Immature natural killer cell (primary cell): ENCODE measurements at regions not wholly inside any gene's neighbourhood (a gene's known extent, or its start where the extent isn't known, plus 50 kb on each side); places are given as distances from the start of the nearest gene placed in this dataset.

ENCODE experiments used
- DNase-seq, 3 donors: peaks; one replicate each; pipeline ENCODE4 v3.0.0; 2022; ENCODE audit warnings: mixed read lengths in 1 of 3
- H3K27ac Mint-ChIP-seq, 6 donors: one replicate each; pipeline ENCODE4 v1.8.0; 2020; ENCODE audit warnings: mixed read lengths in 6 of 6, mild to moderate bottlenecking in 5 of 6, inconsistent platforms in 4 of 6, moderate library complexity in 3 of 6
- H3K27me3 Mint-ChIP-seq, 3 donors: one replicate each; pipeline ENCODE4 v1.8.0; 2020 to 2021; ENCODE audit warnings: low read depth in 3 of 3, mild to moderate bottlenecking in 3 of 3, mixed read lengths in 3 of 3, moderate library complexity in 3 of 3, inconsistent platforms in 1 of 3
- H3K36me3 Mint-ChIP-seq, 3 donors: one replicate each; pipeline ENCODE4 v1.8.0; 2020; ENCODE audit warnings: mixed read lengths in 3 of 3, inconsistent platforms in 2 of 3, mild to moderate bottlenecking in 2 of 3
- H3K4me1 Mint-ChIP-seq, 2 donors: one replicate each; pipeline ENCODE4 v1.8.0; 2020; ENCODE audit warnings: inconsistent platforms in 2 of 2, mild to moderate bottlenecking in 2 of 2, mixed read lengths in 2 of 2, moderate library complexity in 1 of 2
- H3K4me3 Mint-ChIP-seq, 5 donors: one replicate each; pipeline ENCODE4 v1.8.0; 2020; ENCODE audit warnings: mild to moderate bottlenecking in 5 of 5, mixed read lengths in 5 of 5, inconsistent platforms in 3 of 5, moderate library complexity in 3 of 5
- H3K9me3 Mint-ChIP-seq, 6 donors: one replicate each; pipeline ENCODE4 v1.8.0; 2020; ENCODE audit warnings: mild to moderate bottlenecking in 6 of 6, mixed read lengths in 6 of 6, inconsistent platforms in 4 of 6, moderate library complexity in 3 of 6

GRCh38 chrX:10039821-10040793 is 72.9 kb downstream of the CLDN34 start:
- Mint-ChIP-seq H3K27me3 (peaks cover 0 to 3% (median 2%) of the 10 kb centered on the region in 3 donors), H3K36me3 (no peaks in the 10 kb centered on the region), H3K27ac (no peak overlapping the region), H3K4me1 (peaks cover 3% of the 10 kb centered on the region in 2 donors), H3K4me3 (no peak overlapping the region), H3K9me3 (no peaks in the 10 kb centered on the region)
- DNase-seq = no peak

GRCh38 chrX:10040961-10041360 is 73.8 kb downstream of the CLDN34 start:
- Mint-ChIP-seq H3K36me3 (no peaks in the 10 kb centered on the region), H3K27me3 (peaks cover 0 to 3% (median 2%) of the 10 kb centered on the region in 3 donors), H3K9me3 (no peaks in the 10 kb centered on the region), H3K4me3 (no peak overlapping the region), H3K27ac (no peak overlapping the region), H3K4me1 (no peaks in the 10 kb centered on the region)
- DNase-seq = no peak

- DNase-seq = no peak
- H3K36me3 Mint-ChIP-seq = no peaks in the 10 kb centered on the region
- H3K4me1 Mint-ChIP-seq = no peaks in the 10 kb centered on the region
- no peaks in the 10 kb centered on the region for H3K9me3 Mint-ChIP-seq
- no peak overlapping the region for H3K27ac Mint-ChIP-seq
- H3K4me3 Mint-ChIP-seq = no peak overlapping the region
- H3K27me3 Mint-ChIP-seq = peaks cover 0 to 2% (median 2%) of the 10 kb centered on the region in 3 donors
Measured at GRCh38 chrX:10041383-10041782, 74.2 kb downstream of the CLDN34 start.

DNA sequence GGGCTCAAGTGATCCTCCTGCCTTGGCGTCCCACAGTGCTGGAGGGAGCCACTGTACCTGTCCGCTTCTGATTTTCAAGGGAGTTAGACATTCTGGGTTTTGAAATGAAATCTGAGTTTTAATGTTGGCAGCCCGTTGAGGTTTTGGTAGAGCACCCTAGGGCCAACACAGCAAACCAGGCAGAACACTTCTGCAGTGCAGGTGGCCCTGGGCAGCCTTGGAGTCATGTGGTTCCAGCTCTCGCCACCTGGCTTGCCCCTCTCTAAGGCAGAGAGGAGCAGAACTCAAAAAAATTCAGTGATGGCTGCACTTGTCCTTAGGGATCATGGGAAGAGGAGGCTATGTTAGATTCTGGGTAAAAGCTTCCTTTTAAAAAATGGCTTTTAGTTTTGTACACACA is 74.9 kb downstream of the CLDN34 start:
- Mint-ChIP-seq H3K4me1 (no peaks in the 10 kb centered on the region), H3K27me3 (peaks cover 0 to 2% (median 1%) of the 10 kb centered on the region in 3 donors), H3K9me3 (no peaks in the 10 kb centered on the region), H3K27ac (no peak overlapping the region), H3K36me3 (no peaks in the 10 kb centered on the region), H3K4me3 (no peak overlapping the region)
- no peak for DNase-seq

GRCh38 chrX:10043386-10043785 is 76.2 kb downstream of the CLDN34 start:
- Mint-ChIP-seq H3K4me3 (no peak overlapping the region), H3K36me3 (no peaks in the 10 kb centered on the region), H3K27ac (no peak overlapping the region), H3K27me3 (peaks cover 0 to 5% (median 0%) of the 10 kb centered on the region in 3 donors), H3K4me1 (no peaks in the 10 kb centered on the region), H3K9me3 (no peaks in the 10 kb centered on the region)
- DNase-seq = no peak

DNA sequence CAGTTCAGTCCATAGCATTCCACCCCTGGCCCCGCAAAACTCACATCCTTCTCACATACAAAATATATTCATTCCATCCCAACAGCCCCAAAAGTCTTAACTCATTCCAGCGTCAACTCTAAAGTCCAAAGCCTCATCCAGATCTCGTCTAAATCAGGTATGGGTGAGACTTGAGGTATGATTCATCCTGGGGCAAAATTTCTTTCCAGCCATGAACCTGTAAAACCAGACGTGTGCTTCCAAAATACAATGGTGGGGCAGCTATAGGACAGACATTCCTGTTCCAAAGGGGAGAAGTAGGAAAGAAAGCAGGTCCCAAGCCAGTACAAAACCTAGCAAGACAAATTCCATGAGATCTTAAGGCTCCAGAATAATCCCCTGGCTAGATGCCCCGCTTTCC is 76.9 kb downstream of the CLDN34 start:
- no peaks in the 10 kb centered on the region for H3K9me3 Mint-ChIP-seq
- H3K27ac Mint-ChIP-seq = no peak overlapping the region
- peaks cover 0 to 5% (median 0%) of the 10 kb centered on the region in 3 donors for H3K27me3 Mint-ChIP-seq
- DNase-seq = no peak
- H3K4me1 Mint-ChIP-seq = no peaks in the 10 kb centered on the region
- no peak overlapping the region for H3K4me3 Mint-ChIP-seq
- no peaks in the 10 kb centered on the region for H3K36me3 Mint-ChIP-seq

GRCh38 chrX:10045327-10046000 is 78.3 kb downstream of the CLDN34 start:
- Mint-ChIP-seq H3K4me1 (no peaks in the 10 kb centered on the region), H3K27me3 (peaks cover 0 to 9% (median 0%) of the 10 kb centered on the region in 3 donors), H3K9me3 (no peaks in the 10 kb centered on the region), H3K27ac (no peak overlapping the region), H3K36me3 (no peaks in the 10 kb centered on the region), H3K4me3 (no peak overlapping the region)
- DNase-seq = no peak

- peaks cover 1 to 3% of the 10 kb centered on the region in 2 donors for H3K4me1 Mint-ChIP-seq
- H3K27me3 Mint-ChIP-seq = peaks cover 0 to 12% (median 0%) of the 10 kb centered on the region in 3 donors
- no peaks in the 10 kb centered on the region for H3K9me3 Mint-ChIP-seq
- no peak overlapping the region for H3K4me3 Mint-ChIP-seq
- no peak overlapping the region for H3K27ac Mint-ChIP-seq
- no peaks in the 10 kb centered on the region for H3K36me3 Mint-ChIP-seq
- no peak for DNase-seq
Measured at GRCh38 chrX:10047133-10047532, 80.0 kb downstream of the CLDN34 start.

DNA sequence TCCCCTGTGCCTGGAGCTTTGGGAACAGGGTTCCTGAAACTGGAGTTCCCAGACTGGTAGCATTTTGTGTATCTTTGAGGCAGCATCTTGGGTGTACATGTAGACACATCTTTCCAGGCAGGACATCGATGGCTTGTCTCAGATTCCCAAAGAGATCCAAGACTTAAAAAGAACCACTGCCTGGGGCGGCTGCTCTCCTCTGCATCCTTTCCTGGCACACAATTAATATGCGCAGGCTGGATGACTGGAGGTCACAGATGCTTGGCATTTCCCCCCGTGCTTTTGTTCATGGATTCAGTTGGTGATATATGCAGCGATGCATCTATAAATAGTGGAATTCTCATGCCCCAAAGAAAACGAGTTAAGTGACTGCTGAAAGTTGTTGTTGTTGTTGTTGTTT is 80.5 kb downstream of the CLDN34 start:
- Mint-ChIP-seq H3K27ac (no peak overlapping the region), H3K9me3 (no peaks in the 10 kb centered on the region), H3K4me1 (peaks cover 2 to 8% of the 10 kb centered on the region in 2 donors), H3K4me3 (no peak overlapping the region), H3K27me3 (peaks cover 0 to 12% (median 0%) of the 10 kb centered on the region in 3 donors), H3K36me3 (no peaks in the 10 kb centered on the region)
- DNase-seq = no peak

DNA sequence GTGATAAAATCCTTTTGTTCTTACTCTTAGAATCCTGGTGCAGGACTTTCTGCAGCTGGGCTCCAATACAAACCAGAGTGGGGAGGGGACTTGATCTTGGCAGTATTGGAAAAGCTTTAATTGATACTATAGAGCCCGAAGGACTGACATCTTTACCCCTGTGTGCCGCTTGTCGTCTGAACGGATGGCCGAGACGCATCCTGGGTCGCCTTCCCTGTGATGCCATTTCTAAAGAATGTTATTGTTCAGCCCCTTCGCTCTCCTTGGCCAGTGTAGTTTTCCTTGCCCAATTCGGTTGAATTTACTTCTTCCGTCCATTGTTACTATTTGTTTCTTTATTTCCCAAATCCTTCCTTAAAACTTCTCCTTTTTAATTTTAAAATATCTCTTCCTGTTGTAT is 80.9 kb downstream of the CLDN34 start:
- Mint-ChIP-seq H3K36me3 (no peaks in the 10 kb centered on the region), H3K4me1 (peaks cover 6 to 13% of the 10 kb centered on the region in 2 donors), H3K9me3 (no peaks in the 10 kb centered on the region)

DNA sequence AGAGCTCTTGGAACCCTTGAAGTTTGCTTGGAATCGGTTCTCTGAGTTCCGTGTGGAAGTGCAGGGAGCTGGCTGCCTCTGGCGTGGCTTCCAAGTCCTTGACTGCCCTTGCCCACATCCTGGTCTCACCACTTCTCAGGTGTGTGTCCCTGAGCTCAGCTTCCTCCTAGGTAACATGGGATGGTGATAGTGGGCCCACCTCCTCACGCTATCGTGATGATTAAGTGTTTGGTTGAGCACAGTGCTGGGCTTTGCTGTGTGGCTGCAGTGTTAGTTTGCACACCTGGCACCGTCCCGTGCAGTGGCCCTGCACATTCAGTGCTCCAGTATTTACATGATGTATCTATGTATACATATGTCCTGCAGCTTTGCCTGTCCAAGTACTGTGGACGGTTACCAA is 81.5 kb downstream of the CLDN34 start:
- no peaks in the 10 kb centered on the region for H3K9me3 Mint-ChIP-seq
- H3K27ac Mint-ChIP-seq = no peak overlapping the region
- peaks cover 10 to 16% of the 10 kb centered on the region in 2 donors for H3K4me1 Mint-ChIP-seq
- H3K36me3 Mint-ChIP-seq = no peaks in the 10 kb centered on the region
- no peak overlapping the region for H3K4me3 Mint-ChIP-seq
- H3K27me3 Mint-ChIP-seq = peaks cover 0 to 10% (median 0%) of the 10 kb centered on the region in 3 donors
- DNase-seq = no peak

More for the DNA sequence above, 80.9 kb downstream of the CLDN34 start:
- peaks cover 0 to 10% (median 0%) of the 10 kb centered on the region in 3 donors for H3K27me3 Mint-ChIP-seq
- H3K27ac Mint-ChIP-seq = no peak overlapping the region
- no peak overlapping the region for H3K4me3 Mint-ChIP-seq
- DNase-seq = no peak

GRCh38 chrX:10049236-10049635 is 82.1 kb downstream of the CLDN34 start:
- no peak for DNase-seq
- Mint-ChIP-seq H3K4me1 (peaks cover 10 to 16% of the 10 kb centered on the region in 2 donors), H3K27ac (no peak overlapping the region), H3K27me3 (peaks cover 0 to 10% (median 0%) of the 10 kb centered on the region in 3 donors), H3K4me3 (no peak overlapping the region), H3K9me3 (no peaks in the 10 kb centered on the region), H3K36me3 (no peaks in the 10 kb centered on the region)

- Mint-ChIP-seq H3K27ac (no peak overlapping the region), H3K4me3 (no peak overlapping the region), H3K9me3 (no peaks in the 10 kb centered on the region), H3K27me3 (peaks cover 0 to 10% (median 0%) of the 10 kb centered on the region in 3 donors), H3K36me3 (no peaks in the 10 kb centered on the region), H3K4me1 (peaks cover 10 to 16% of the 10 kb centered on the region in 2 donors)
- no peak for DNase-seq
Measured at GRCh38 chrX:10050481-10050880, 83.3 kb downstream of the CLDN34 start.

- Mint-ChIP-seq H3K9me3 (no peaks in the 10 kb centered on the region), H3K36me3 (no peaks in the 10 kb centered on the region), H3K4me3 (no peak overlapping the region)
Measured at GRCh38 chrX:10051866-10052480, 84.8 kb downstream of the CLDN34 start.

More at GRCh38 chrX:10051866-10052480, 84.8 kb downstream of the CLDN34 start:
- peaks cover 10 to 16% of the 10 kb centered on the region in 2 donors for H3K4me1 Mint-ChIP-seq
- no peak overlapping the region for H3K27ac Mint-ChIP-seq
- peaks cover 0 to 10% (median 0%) of the 10 kb centered on the region in 3 donors for H3K27me3 Mint-ChIP-seq
- no peak for DNase-seq
